ENCODE measurements at regions not wholly inside any gene's neighbourhood (a gene's known extent, or its start where the extent isn't known, plus 50 kb on each side); places are given as distances from the start of the nearest gene placed in this dataset.

- Mint-ChIP-seq H3K4me3 (ENCODE audit: unreplicated experiment) (peak overlapping the region; percentile 73), H3K27me3 (ENCODE audit: unreplicated experiment) (no peaks in the 10 kb centered on the region), H3K36me3 (ENCODE audit: unreplicated experiment) (no peaks in the 10 kb centered on the region), H3K9me3 (ENCODE audit: unreplicated experiment) (no peaks in the 10 kb centered on the region), H3K4me1 (ENCODE audit: unreplicated experiment) (peaks cover 74% of the 10 kb centered on the region), H3K27ac (ENCODE audit: unreplicated experiment) (peak overlapping the region; percentile 83)
- DNase-seq (ENCODE audit: extremely low spot score, unreplicated experiment): no peak
- no peak for TF ChIP-seq CTCF (IDR thresholded peaks at IDR 0.05)
Observed at GRCh38 chr6:148271711-148272439, 70.8 kb upstream of the SASH1 start.

DNA sequence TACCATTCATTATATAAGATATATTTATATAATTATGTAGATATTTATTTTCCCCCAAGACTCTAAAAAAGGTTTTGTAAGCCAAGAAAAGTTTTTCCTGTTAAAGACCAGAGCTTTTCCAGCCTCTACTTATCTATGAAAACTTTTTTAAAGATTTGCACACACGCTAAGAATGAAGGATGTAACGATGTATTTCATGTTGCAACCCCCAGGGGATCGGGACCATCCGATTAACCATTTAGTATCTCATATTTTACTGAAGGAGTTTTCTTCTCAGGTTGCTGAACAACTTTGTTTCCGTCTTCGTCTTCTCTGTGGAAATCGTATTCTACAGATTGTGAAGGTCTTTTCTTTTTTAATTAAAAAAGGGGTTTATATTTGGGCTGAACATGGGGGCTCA lies 70.0 kb upstream of the SASH1 start:
- Mint-ChIP-seq H3K4me1 (ENCODE audit: unreplicated experiment) (peaks cover 71% of the 10 kb centered on the region), H3K36me3 (ENCODE audit: unreplicated experiment) (no peaks in the 10 kb centered on the region), H3K27ac (ENCODE audit: unreplicated experiment) (peak overlapping the region; percentile 83), H3K27me3 (ENCODE audit: unreplicated experiment) (no peaks in the 10 kb centered on the region), H3K4me3 (ENCODE audit: unreplicated experiment) (peak overlapping the region; percentile 73), H3K9me3 (ENCODE audit: unreplicated experiment) (no peaks in the 10 kb centered on the region)
- TF ChIP-seq CTCF (IDR thresholded peaks at IDR 0.05): peak; percentile 8
- no peak for DNase-seq (ENCODE audit: extremely low spot score, unreplicated experiment)

- Mint-ChIP-seq H3K9me3 (ENCODE audit: unreplicated experiment) (no peaks in the 10 kb centered on the region), H3K4me1 (ENCODE audit: unreplicated experiment) (peaks cover 58% of the 10 kb centered on the region), H3K4me3 (ENCODE audit: unreplicated experiment) (peak overlapping the region; percentile 57), H3K27ac (ENCODE audit: unreplicated experiment) (peak overlapping the region; percentile 83), H3K27me3 (ENCODE audit: unreplicated experiment) (no peaks in the 10 kb centered on the region), H3K36me3 (ENCODE audit: unreplicated experiment) (no peaks in the 10 kb centered on the region)
- no peak for DNase-seq (ENCODE audit: extremely low spot score, unreplicated experiment)
- no peak for TF ChIP-seq CTCF (IDR thresholded peaks at IDR 0.05)
Observed at GRCh38 chr6:148273962-148274752, 68.5 kb upstream of the SASH1 start.

DNA sequence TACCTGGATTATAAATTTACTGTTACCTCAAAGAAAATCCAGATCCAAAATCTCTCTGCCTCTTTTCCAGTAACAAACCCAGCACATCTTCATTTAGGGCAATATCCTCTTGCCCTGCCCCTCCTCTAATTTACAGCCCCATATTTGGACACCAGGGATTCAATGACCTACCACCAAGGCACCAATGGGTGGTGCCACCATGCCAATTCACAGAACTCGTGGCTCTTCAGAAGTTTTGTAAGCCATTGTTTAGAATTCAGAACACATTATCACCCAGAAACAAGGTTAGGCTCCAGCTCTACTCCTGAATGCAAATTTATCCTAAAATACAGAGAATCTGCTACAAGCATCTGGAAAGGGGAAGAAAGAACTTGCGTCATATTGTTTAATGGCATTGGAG lies 67.8 kb upstream of the SASH1 start:
- TF ChIP-seq CTCF (IDR thresholded peaks at IDR 0.05): no peak
- no peak for DNase-seq (ENCODE audit: extremely low spot score, unreplicated experiment)
- H3K36me3 Mint-ChIP-seq (ENCODE audit: unreplicated experiment): no peaks in the 10 kb centered on the region
- H3K9me3 Mint-ChIP-seq (ENCODE audit: unreplicated experiment): no peaks in the 10 kb centered on the region
- peak overlapping the region; percentile 70 for H3K27ac Mint-ChIP-seq (ENCODE audit: unreplicated experiment)
- H3K27me3 Mint-ChIP-seq (ENCODE audit: unreplicated experiment): no peaks in the 10 kb centered on the region
- H3K4me3 Mint-ChIP-seq (ENCODE audit: unreplicated experiment): no peak overlapping the region
- H3K4me1 Mint-ChIP-seq (ENCODE audit: unreplicated experiment): peaks cover 54% of the 10 kb centered on the region

DNA sequence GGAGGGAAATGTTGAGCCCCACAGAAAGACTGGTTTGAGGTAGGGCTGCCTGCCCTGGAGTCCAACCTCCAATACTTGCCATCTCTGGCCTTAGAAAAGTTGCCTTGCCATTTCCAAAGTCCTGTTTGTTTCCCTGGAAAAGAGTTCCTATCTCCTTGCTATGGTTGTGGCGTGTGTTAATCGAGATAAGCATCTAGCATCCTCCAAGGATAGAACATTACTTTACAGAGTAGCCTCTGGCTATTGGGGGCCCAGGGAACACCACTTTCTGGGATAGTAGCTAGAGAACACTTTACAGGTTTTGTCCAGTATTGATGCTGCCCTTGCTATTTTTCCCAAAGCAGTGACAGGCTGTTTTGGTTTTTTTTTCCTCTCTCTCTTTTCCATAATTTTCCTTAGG lies 57.4 kb upstream of the SASH1 start:
- Mint-ChIP-seq H3K9me3 (ENCODE audit: unreplicated experiment) (no peaks in the 10 kb centered on the region), H3K27me3 (ENCODE audit: unreplicated experiment) (no peaks in the 10 kb centered on the region), H3K27ac (ENCODE audit: unreplicated experiment) (no peak overlapping the region), H3K4me1 (ENCODE audit: unreplicated experiment) (peaks cover 18% of the 10 kb centered on the region), H3K4me3 (ENCODE audit: unreplicated experiment) (no peak overlapping the region), H3K36me3 (ENCODE audit: unreplicated experiment) (no peaks in the 10 kb centered on the region)
- DNase-seq (ENCODE audit: extremely low spot score, unreplicated experiment): no peak
- TF ChIP-seq CTCF (IDR thresholded peaks at IDR 0.05): no peak

Data from osteocyte (in vitro differentiated cells).